HFF-Myc (cell line): ENCODE measurements at regions not wholly inside any gene's neighbourhood (a gene's known extent, or its start where the extent isn't known, plus 50 kb on each side); places are given as distances from the start of the nearest gene placed in this dataset.
A peak's percentile ranks its signal among the peaks of the same experiment; 100 is the strongest.

ENCODE experiments used
- DNase-seq: peaks from one replicate; pipeline ENCODE4 v3.0.0-alpha.2; 2011; ENCODE audit warnings: low read depth; ENCODE audit errors: extremely low read depth
- H3K4me3 ChIP-seq: replicated peaks from 2 replicates; pipeline ENCODE4 v1.5.1; 2011; ENCODE audit warnings: low read depth, mild to moderate bottlenecking, control low read depth, low read length
- TF ChIP-seq, protein P1 (sequence below): IDR thresholded peaks from 2 replicates; pipeline ENCODE4 v1.5.1; 2012; ENCODE audit warnings: mild to moderate bottlenecking, low read depth, low read length, control low read depth; ENCODE audit errors: missing control alignments

DNA sequence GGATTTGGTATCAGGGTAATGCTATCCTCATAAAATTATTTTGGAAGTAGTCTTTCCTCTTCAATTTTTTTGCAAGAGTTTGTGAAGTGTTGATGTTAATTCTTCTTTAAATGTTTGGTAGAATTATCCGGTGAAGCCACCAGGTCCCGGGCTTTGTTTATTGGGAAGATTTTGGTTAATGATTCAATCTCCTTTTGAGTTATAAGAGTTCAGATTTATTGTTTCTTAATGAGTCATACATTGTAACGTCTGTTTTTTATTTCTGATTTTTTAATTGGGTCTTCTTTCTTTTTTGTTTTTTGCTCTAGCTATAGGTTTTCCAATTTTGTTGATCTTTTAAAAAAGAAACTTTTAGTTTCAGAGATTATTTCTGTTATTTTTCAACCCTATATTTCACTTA, 412.3 kb downstream of the PDGFC start:
- TF ChIP-seq, protein P1, sequence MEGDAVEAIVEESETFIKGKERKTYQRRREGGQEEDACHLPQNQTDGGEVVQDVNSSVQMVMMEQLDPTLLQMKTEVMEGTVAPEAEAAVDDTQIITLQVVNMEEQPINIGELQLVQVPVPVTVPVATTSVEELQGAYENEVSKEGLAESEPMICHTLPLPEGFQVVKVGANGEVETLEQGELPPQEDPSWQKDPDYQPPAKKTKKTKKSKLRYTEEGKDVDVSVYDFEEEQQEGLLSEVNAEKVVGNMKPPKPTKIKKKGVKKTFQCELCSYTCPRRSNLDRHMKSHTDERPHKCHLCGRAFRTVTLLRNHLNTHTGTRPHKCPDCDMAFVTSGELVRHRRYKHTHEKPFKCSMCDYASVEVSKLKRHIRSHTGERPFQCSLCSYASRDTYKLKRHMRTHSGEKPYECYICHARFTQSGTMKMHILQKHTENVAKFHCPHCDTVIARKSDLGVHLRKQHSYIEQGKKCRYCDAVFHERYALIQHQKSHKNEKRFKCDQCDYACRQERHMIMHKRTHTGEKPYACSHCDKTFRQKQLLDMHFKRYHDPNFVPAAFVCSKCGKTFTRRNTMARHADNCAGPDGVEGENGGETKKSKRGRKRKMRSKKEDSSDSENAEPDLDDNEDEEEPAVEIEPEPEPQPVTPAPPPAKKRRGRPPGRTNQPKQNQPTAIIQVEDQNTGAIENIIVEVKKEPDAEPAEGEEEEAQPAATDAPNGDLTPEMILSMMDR = no peak
- H3K4me3 ChIP-seq = no peak overlapping the region
- DNase-seq = no peak

DNA sequence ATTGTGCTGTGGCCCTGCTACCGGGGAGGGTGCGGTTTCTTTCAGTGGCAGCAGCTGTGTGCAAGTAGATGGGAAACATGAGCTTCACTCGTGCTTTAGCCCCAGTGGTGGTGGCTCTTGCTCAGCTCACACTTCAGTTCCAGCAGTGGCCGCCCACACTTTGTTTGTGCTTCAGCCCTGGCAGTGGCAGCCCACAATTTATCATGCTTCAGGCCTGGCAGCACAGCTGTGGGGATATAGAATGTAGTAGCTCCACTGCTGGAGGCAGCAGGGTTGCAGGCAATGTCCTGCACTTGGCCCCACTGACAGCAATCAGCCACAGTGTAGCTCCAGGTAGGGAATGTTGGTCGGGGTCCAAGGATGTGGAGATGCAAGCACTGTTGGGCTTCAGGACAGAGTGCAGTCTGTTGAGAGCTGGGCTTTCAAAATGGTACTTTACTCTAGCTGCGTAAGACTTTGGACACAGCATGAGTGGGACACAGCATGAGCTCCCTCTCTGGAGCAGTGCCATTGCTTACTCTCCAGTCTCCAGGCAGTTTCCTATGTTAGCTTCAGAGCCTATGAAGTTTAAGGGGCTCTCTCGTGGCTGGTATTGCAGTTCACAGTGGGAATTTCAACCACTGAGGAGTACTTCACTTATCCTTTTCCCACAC, 413.1 kb downstream of the PDGFC start:
- TF ChIP-seq, protein P1 = no peak
- DNase-seq = no peak
- no peak overlapping the region for H3K4me3 ChIP-seq

DNA sequence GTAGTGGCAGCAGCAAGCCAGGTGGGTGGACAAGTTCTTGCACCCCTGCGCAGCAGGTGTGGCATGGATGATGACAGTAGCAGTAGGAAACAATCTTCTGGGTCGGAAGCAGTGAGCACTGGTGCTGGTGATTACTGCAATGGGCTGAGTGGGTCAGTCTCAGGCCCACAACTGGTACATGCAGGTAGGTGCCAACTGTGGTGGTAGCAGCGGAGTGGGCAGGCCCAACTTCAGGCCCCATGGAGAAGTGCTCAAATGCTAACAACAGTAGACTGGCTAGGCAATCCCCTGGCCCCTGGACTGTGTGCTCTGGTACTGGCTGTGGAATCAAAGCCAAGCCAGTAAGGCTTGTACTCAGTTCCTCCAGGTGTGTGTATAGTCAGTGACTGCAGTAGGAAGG, 413.7 kb downstream of the PDGFC start:
- TF ChIP-seq, protein P1 = no peak

DNA sequence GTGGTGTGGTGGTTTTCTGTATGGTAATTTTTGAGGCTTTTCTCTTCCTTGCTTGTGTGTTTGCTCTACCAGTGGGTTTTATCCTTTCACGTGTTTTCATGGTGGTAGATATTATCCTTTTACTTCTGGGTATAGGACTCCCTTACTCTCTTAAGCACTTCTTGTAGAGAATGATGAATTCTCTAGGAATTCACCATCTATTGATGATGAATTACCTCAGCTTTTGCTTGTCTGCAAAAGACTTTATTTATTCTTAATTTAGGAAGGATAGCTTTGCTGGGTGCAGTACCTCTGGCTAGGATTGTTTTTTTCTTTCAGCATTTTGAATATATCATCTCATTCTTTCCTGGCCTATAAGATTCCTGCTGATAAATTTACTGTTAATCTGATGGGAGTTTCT, 415.3 kb downstream of the PDGFC start:
- H3K4me3 ChIP-seq = no peak overlapping the region
- TF ChIP-seq, protein P1 = no peak
- no peak for DNase-seq

More for the DNA sequence above, 413.7 kb downstream of the PDGFC start:
- no peak overlapping the region for H3K4me3 ChIP-seq
- DNase-seq = no peak

DNA sequence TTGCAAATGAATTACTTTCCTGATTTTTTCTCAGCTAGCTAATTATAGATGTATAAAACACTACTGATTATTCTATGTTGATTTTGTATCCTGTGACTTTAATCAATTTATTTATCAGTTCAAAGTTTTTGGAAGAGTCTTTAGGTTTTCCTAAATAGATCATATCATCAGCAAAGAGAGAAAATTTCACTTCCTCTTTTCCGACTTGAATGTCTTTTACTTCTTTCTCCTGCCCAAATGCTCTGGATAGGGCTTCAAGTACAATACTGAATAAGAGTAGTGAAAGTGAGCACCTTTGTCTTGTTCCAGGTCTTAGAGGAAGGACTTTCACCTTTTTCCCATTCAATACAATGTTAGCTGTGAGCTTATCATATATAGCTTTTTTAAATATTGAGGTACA, 417.9 kb downstream of the PDGFC start:
- H3K4me3 ChIP-seq = no peak overlapping the region
- DNase-seq = no peak
- TF ChIP-seq, protein P1 = no peak

DNA sequence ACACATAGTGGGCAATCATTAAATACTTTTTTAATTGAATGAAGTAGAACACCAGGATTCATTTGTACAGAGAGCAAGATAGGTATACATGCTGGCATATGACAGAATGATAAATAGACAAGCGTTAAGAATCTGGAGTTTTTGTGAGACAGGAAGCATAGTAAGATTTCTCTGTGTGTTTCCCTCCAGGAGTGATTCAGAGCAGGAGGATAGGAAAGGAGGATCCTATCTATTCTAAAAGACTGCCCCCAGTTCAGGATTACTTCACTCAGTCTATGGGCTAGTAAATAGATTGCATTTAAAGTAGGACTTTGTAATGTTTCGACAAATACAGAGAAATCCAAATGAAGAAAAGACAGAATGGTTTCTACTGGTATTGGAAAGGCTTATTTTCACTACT, 423.7 kb downstream of the PDGFC start:
- DNase-seq = no peak
- H3K4me3 ChIP-seq = no peak overlapping the region
- TF ChIP-seq, protein P1 = no peak

DNA sequence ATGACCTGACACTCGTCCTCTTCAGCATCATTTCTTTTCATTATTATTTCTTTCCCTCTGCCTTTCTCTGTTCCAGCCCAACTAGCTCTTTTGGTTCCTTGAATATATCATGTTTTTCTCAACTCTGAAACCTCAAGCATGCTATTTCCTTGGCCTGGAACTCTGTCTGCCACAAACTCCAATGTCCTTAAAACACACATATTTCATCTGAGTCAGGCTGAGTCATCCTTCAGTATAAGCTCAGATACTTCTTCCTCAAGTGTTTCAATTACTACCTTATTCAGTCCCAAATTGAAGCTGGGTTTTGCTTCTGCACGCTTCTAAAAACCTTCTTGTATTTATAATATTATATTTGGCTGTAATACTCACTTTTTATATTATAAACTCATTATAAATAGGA, 424.2 kb downstream of the PDGFC start:
- no peak overlapping the region for H3K4me3 ChIP-seq
- TF ChIP-seq, protein P1 = no peak
- peak; percentile 79 for DNase-seq
